HG03135 (cell line): ENCODE measurements at regions not wholly inside any gene's neighbourhood (a gene's known extent, or its start where the extent isn't known, plus 50 kb on each side); places are given as distances from the start of the nearest gene placed in this dataset.
"Not testable (repeated sequence)": the region's sequence is repeated elsewhere in the genome, so short reads cannot be mapped to it uniquely, and the experiment has no call there.

Experiments
- ATAC-seq: cut with Tn5 transposase; IDR thresholded peaks from one replicate; pipeline ENCODE4 v1.9.1; 2021; ENCODE audit warnings: mild to moderate bottlenecking, moderate library complexity; ENCODE audit not compliant: unreplicated experiment

DNA sequence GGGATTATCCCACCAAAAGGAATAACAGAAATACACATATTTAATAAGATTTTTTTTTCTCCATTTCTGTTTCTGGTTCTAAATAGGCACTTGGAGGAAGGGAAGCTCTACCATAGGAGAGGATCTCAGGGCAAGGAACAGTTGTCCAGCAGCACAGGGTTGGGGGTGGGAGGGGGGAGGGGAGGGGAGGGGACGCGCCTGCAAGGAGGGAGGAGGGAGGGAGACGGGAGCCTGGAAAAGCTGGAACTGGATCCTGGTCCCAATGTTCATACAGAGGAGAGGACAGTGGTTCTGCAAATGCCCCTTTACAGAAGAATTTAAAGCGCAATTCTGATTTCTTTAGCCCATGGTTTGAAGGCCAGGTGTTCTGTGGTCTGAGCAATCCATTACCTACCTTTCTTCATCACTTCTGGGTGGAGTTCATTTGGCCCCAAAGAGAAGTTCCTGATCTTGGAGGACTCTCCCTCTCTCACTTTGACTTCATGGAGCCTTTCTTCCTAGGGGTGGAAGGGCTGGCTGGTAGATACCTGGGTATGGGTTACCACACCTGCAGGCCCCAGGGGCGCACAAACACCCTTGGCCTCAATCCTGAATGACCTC lies 348.9 kb upstream of the NCAM1 start:
- ATAC-seq: no peak

DNA sequence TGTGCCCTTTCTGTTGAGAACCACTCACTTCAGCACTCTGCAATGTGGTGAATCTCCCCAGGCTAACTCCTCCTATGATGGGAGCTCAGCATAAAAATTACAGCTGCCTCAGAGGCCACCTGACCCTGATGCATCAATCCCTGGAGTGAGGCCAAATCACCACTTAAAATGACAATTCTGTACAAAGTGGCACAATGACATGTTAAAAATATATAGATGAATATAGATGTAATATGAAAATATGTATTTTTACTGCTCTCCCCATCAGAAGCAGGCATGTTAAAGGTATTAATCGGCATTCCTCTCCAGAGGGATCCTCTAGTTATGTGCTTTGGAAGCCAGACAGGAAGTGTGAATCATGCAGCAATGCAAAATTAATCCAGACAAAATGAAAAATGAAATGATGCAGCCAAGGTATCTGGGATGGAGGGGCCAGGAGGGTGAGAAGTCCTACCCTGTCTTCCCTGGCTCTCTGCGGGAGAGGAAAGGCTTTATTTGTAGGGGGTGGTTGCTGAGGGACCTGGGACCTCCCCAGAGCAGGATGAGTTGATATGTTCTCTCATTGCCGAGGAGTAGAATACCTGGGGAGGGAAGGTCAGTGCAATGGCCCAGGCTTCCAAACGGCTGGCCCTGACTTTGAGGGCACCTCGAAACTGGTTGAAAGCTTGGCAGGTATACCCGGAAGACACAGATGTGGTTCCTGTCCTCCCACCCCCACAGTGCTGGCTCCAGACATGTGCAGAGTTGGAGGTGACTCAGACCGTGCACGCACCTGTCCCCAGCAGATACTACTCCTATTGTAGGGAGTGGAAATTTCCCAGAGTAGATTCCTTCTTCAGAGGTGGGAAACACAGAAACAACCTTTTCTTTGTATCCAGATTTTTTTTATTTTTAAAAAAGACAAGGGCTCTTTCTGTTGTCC lies 347.9 kb upstream of the NCAM1 start:
- no peak for ATAC-seq

DNA sequence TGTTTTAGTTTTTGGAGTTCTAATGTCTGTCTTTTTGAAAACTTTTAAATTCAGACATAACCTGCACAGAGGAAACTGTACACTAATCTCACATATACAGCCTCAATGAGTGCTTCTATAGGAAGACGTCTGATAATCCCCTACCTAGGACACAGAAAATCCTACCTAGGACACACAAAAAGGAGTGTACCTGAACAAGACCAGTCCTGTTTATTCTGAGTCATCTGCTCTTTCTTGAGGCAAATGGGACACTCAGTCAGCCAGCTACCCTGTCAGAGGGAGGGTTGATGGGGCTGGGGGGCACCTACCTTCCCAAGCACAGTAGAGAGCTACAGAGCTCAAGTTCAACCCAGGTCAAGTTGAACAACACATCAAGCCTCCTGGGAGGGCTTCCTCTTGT lies 346.6 kb upstream of the NCAM1 start:
- ATAC-seq: no peak

GRCh38 chr11:112615238-112615637 lies 346.0 kb upstream of the NCAM1 start:
- ATAC-seq: no peak

- ATAC-seq: no peak
Observed at GRCh38 chr11:112615891-112616290, 345.3 kb upstream of the NCAM1 start.

GRCh38 chr11:112616327-112617097 lies 344.7 kb upstream of the NCAM1 start:
- no peak for ATAC-seq

- ATAC-seq: no peak
Observed at GRCh38 chr11:112617098-112617425, 344.2 kb upstream of the NCAM1 start.

DNA sequence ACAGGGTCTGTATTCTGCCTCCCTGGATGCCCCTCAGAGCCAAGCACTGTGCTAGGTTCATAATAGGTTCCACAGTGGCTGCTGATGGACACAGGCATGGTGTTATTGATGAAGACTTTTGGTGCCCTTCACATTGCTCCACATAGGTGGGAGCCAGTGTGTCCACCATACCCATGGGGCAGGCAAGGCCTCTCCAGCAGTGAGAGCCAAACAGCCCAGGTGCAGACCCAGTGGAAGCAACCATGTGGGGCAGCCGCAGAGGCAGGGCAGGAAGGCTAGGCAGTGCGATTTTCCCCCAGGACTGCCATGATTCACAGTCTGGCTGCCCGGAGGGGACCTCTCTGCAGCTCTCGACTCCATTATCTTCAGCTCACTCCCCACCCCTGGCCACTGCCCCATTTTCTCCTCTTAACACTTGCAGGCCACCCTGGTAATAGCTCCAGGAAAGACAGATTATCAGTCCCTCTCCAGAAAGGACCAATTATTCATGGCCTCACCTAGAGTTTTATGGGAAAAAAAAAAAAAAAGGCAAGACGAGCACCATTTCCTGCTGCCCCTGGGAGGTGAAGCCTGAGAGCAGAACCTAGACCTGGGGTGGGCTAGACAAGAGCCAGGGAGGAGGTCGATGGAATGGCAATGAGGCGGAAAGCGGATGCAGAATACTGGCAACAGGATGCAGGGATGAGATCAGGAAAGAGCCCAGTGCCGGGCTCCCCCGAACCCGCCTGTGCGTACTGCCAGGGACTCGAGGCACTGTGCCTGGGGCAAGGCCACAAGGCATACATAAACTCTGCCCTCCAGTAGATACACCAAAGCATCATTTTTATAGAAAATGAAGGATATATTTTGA lies 343.0 kb upstream of the NCAM1 start:
- no peak for ATAC-seq

- ATAC-seq: no peak
Observed at GRCh38 chr11:112619106-112619505, 342.1 kb upstream of the NCAM1 start.

GRCh38 chr11:112620621-112621394 lies 340.4 kb upstream of the NCAM1 start:
- ATAC-seq: no peak

GRCh38 chr11:112623057-112623456 lies 338.2 kb upstream of the NCAM1 start:
- no peak for ATAC-seq

DNA sequence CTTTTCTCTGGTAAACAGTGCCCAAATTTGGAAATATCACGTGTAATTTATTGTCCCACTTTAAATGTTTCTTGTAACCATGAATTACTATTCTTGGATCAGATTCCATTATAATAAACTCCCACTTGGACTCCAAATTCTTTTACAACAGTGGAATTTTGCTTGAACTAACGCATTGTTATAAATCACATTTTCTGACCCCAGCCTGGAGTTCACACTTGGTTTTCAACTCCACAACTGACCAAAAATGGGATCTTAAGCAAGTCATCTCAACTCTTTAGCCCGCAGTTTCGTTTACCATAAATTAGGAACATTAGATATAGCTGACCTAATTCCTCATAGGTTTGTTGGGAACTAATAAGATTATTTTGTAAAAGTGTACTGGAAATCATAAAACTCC lies 336.8 kb upstream of the NCAM1 start:
- ATAC-seq: no peak

DNA sequence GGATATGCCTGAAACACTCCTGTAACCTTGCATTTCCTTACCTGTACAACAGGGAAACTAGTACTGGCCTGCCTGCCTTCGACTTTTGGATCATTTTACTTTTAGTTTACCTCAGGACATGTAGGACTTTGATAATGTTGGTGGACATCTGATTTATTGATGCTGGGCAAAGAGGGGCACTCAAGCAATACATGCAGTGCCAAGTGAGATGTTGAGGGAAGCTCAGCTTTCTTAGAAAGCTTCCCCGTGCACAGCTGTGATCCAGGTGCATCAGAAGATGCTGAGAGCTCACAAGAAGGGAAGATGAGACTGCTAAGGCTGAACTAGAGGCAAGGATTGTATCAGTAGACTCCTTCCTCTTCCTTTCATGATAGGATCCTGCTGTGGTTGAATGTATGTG lies 336.2 kb upstream of the NCAM1 start:
- not testable (repeated sequence) for ATAC-seq

DNA sequence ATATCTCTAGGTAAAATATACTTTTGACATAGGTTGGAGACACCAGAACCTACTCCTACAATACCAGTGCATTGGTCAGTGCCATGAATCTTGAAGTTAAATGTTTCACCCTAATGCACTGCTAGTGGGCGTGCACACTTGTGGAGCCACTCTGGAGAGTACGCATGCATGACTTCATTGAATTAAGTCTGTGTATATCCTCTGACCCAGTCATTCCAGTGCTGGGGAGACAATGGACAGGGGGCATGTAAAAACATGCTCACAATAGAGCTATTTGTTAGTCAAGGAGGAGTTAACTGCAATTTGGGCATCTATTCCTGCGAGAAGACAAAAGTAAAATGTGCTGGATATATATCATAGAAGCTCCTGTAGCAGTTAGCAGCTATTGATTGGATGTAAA lies 335.4 kb upstream of the NCAM1 start:
- no peak for ATAC-seq

- ATAC-seq: no peak
Observed at GRCh38 chr11:112626731-112627130, 334.5 kb upstream of the NCAM1 start.

GRCh38 chr11:112627588-112628045 lies 333.6 kb upstream of the NCAM1 start:
- peak; percentile 46 for ATAC-seq

- no peak for ATAC-seq
Observed at GRCh38 chr11:112628676-112629075, 332.5 kb upstream of the NCAM1 start.

- no peak for ATAC-seq
Observed at GRCh38 chr11:112630496-112630895, 330.7 kb upstream of the NCAM1 start.

GRCh38 chr11:112631333-112631732 lies 329.9 kb upstream of the NCAM1 start:
- ATAC-seq: no peak
